ENCODE measurements at regions not wholly inside any gene's neighbourhood (a gene's known extent, or its start where the extent isn't known, plus 50 kb on each side); places are given as distances from the start of the nearest gene placed in this dataset.

DNA sequence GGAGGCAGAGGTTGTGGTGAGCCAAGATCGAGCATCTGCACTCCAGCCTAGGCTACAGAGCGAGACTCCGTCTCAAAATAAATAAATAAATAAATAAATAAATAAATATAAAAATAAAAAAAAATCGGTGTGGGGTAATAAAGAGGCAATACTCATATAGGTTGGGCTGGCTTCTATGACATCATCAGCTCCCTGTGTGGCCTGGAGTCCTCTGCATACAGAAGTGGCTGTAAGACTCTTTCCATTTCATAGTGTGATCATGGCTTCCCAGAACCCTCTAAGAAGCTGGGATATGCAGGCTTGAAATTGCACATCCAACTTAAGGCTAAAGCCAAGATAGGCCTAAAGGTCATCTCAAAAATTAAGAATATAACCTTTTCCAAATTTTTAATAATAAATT is 101.6 kb downstream of the ZIC4 start:
- TF ChIP-seq, protein P1, sequence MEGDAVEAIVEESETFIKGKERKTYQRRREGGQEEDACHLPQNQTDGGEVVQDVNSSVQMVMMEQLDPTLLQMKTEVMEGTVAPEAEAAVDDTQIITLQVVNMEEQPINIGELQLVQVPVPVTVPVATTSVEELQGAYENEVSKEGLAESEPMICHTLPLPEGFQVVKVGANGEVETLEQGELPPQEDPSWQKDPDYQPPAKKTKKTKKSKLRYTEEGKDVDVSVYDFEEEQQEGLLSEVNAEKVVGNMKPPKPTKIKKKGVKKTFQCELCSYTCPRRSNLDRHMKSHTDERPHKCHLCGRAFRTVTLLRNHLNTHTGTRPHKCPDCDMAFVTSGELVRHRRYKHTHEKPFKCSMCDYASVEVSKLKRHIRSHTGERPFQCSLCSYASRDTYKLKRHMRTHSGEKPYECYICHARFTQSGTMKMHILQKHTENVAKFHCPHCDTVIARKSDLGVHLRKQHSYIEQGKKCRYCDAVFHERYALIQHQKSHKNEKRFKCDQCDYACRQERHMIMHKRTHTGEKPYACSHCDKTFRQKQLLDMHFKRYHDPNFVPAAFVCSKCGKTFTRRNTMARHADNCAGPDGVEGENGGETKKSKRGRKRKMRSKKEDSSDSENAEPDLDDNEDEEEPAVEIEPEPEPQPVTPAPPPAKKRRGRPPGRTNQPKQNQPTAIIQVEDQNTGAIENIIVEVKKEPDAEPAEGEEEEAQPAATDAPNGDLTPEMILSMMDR (IDR thresholded peaks at IDR 0.05; ENCODE audit: low read depth, low read length, poor library complexity, severe bottlenecking) = no peak
- no peak for TF ChIP-seq EZH2phosphoT487 (IDR thresholded peaks at IDR 0.05; ENCODE audit: borderline replicate concordance, low read length)

All from DOHH2 (cell line).